ENCODE measurements at regions not wholly inside any gene's neighbourhood (a gene's known extent, or its start where the extent isn't known, plus 50 kb on each side); places are given as distances from the start of the nearest gene placed in this dataset.

DNA sequence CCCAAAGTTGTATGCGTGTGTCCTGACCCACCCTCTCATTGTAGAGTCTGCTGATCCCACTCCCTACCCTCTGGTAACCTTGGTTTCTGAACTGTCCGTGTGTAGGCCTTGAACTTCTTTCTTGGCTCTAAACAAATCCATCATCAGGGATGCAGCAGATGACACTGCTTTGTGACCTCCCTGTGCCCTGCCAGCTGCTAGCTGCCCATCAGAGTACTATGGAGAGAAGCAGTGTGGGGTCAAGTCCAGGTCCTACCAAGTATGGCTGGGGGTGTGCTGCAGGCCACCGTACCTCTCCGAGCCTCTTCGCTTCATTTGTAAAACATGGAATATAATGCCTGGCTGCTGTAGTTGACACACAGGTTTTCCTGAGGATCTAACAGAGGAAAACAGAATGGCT, 183.5 kb upstream of the RBPJ start:
- no peak overlapping the region for H3K4me3 ChIP-seq
- no peaks in the 10 kb centered on the region for H3K9me3 ChIP-seq
- no peaks in the 10 kb centered on the region for H3K4me1 ChIP-seq
- CTCF ChIA-PET, result no interaction called here
- 77% methylated on average over 5 of the region's 5 CpGs for WGBS (ENCODE audit: missing lambda C conversion rate)
- TF ChIP-seq CBX8 (IDR thresholded peaks at IDR 0.05) (no peak), TFCP2L1 (CRISPR knock-in tag; IDR thresholded peaks at IDR 0.05) (no peak), CEBPB (IDR thresholded peaks at IDR 0.05) (no peak), RAD21 (conservative IDR thresholded peaks at IDR 0.05 in 1 of 2, IDR thresholded peaks at IDR 0.05 in 1 of 2) (no peak), ZFP36 (IDR thresholded peaks at IDR 0.05; ENCODE audit: borderline replicate concordance, partially characterized antibody) (no peak), SMC3 (IDR thresholded peaks at IDR 0.05) (no peak), GATA3 (IDR thresholded peaks at IDR 0.05; ENCODE audit: borderline replicate concordance) (no peak), MYC (IDR thresholded peaks at IDR 0.05; ENCODE audit: borderline replicate concordance, low read length) (no peak), HOXB5 (CRISPR knock-in tag; IDR thresholded peaks at IDR 0.05) (no peak), EHMT2 (IDR thresholded peaks at IDR 0.05; ENCODE audit: low read depth) (no peak), NR3C1 (IDR thresholded peaks at IDR 0.05) (no peak), MAZ (IDR thresholded peaks at IDR 0.05; ENCODE audit: borderline replicate concordance, low read depth, low read length) (no peak), CHD2 (IDR thresholded peaks at IDR 0.05; ENCODE audit: low read length, partially characterized antibody) (no peak), FOSL2 (IDR thresholded peaks at IDR 0.05) (no peak), FOSL2 (CRISPR knock-in tag; IDR thresholded peaks at IDR 0.05) (no peak)
- TF ChIP-seq, protein P1, sequence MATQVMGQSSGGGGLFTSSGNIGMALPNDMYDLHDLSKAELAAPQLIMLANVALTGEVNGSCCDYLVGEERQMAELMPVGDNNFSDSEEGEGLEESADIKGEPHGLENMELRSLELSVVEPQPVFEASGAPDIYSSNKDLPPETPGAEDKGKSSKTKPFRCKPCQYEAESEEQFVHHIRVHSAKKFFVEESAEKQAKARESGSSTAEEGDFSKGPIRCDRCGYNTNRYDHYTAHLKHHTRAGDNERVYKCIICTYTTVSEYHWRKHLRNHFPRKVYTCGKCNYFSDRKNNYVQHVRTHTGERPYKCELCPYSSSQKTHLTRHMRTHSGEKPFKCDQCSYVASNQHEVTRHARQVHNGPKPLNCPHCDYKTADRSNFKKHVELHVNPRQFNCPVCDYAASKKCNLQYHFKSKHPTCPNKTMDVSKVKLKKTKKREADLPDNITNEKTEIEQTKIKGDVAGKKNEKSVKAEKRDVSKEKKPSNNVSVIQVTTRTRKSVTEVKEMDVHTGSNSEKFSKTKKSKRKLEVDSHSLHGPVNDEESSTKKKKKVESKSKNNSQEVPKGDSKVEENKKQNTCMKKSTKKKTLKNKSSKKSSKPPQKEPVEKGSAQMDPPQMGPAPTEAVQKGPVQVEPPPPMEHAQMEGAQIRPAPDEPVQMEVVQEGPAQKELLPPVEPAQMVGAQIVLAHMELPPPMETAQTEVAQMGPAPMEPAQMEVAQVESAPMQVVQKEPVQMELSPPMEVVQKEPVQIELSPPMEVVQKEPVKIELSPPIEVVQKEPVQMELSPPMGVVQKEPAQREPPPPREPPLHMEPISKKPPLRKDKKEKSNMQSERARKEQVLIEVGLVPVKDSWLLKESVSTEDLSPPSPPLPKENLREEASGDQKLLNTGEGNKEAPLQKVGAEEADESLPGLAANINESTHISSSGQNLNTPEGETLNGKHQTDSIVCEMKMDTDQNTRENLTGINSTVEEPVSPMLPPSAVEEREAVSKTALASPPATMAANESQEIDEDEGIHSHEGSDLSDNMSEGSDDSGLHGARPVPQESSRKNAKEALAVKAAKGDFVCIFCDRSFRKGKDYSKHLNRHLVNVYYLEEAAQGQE (IDR thresholded peaks at IDR 0.05), result no peak
- TF ChIP-seq, protein P2, sequence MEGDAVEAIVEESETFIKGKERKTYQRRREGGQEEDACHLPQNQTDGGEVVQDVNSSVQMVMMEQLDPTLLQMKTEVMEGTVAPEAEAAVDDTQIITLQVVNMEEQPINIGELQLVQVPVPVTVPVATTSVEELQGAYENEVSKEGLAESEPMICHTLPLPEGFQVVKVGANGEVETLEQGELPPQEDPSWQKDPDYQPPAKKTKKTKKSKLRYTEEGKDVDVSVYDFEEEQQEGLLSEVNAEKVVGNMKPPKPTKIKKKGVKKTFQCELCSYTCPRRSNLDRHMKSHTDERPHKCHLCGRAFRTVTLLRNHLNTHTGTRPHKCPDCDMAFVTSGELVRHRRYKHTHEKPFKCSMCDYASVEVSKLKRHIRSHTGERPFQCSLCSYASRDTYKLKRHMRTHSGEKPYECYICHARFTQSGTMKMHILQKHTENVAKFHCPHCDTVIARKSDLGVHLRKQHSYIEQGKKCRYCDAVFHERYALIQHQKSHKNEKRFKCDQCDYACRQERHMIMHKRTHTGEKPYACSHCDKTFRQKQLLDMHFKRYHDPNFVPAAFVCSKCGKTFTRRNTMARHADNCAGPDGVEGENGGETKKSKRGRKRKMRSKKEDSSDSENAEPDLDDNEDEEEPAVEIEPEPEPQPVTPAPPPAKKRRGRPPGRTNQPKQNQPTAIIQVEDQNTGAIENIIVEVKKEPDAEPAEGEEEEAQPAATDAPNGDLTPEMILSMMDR (IDR thresholded peaks at IDR 0.05), result no peak
- TF ChIP-seq, protein P3, sequence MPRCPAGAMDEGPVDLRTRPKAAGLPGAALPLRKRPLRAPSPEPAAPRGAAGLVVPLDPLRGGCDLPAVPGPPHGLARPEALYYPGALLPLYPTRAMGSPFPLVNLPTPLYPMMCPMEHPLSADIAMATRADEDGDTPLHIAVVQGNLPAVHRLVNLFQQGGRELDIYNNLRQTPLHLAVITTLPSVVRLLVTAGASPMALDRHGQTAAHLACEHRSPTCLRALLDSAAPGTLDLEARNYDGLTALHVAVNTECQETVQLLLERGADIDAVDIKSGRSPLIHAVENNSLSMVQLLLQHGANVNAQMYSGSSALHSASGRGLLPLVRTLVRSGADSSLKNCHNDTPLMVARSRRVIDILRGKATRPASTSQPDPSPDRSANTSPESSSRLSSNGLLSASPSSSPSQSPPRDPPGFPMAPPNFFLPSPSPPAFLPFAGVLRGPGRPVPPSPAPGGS (IDR thresholded peaks at IDR 0.05), result no peak
- no peak overlapping the region for H3K4me2 ChIP-seq
- FAIRE-seq (no peak), DNase-seq (ENCODE audit: low read depth in 1 of 2, low spot score in 1 of 2) (no peak), ATAC-seq (no peak)
- POLR2A ChIA-PET, result no interaction called here
- H3K27ac ChIP-seq, result no peak overlapping the region

DNA sequence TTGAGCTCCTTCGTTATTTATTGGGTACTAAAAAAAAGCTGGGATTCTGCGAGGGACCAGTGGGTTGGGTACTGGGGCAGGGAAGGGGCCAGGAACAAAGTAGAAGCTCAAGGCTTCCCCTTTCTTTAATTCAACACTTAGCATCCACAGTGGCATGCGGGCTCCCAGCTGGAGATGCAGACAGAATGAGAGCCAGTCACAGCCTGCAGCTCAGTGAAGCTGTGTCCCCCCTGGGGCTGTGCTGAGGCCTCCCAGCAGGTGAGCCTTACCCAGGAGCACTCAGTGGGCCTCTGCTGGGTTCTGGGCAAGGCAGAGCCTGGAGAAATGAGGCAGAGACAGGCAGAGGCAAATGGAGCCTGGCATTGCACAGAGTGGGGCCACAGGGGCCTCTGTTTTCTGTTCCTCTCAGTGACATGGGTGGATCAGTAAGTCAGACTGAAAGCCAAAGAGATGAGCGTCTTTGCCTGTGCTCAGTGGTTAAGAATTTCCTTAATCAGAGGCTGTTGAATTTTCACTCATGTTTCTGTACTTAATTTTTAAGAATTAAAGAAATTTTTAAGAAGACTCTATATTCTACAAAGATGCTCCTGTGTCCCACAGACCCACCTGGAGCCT, 181.4 kb upstream of the RBPJ start:
- Histone ChIP-seq H3K9me3 (no peaks in the 10 kb centered on the region), H3K27ac (no peak overlapping the region), H3K4me1 (no peaks in the 10 kb centered on the region), H3K4me3 (no peak overlapping the region), H3K4me2 (no peak overlapping the region)
- ChIA-PET CTCF (no interaction called here), POLR2A (no interaction called here)
- FAIRE-seq (no peak), ATAC-seq (no peak), DNase-seq (ENCODE audit: low read depth in 1 of 2, low spot score in 1 of 2) (no peak)
- WGBS (ENCODE audit: missing lambda C conversion rate), result 59% methylated on average over 4 of the region's 4 CpGs
- TF ChIP-seq SMC3 (IDR thresholded peaks at IDR 0.05), result no peak
- no peak for TF ChIP-seq BHLHE40 (IDR thresholded peaks at IDR 0.05; ENCODE audit: low read depth, low read length)
- TF ChIP-seq ZSCAN20 (CRISPR knock-in tag; IDR thresholded peaks at IDR 0.05), result no peak
- no peak for TF ChIP-seq SREBF2 (IDR thresholded peaks at IDR 0.05)
